NB4 (cell line): ENCODE measurements at regions not wholly inside any gene's neighbourhood (a gene's known extent, or its start where the extent isn't known, plus 50 kb on each side); places are given as distances from the start of the nearest gene placed in this dataset.

Experiments used
- MYC ChIP-seq: IDR thresholded peaks from 2 replicates; pipeline ENCODE4 v1.6.1; 2011; ENCODE audit warnings: low read depth, low read length
- POLR2A ChIP-seq: IDR thresholded peaks from 2 replicates; pipeline ENCODE4 v1.6.1; 2011; ENCODE audit warnings: mild to moderate bottlenecking; ENCODE audit not compliant: insufficient read length; ENCODE audit errors: extremely low read depth
- TF ChIP-seq, protein P1 (sequence below): IDR thresholded peaks from one replicate; pipeline ENCODE4 v1.5.1; 2012; ENCODE audit warnings: low read depth, low read length
- TF ChIP-seq, protein P2 (sequence below): IDR thresholded peaks from 2 replicates; pipeline ENCODE4 v1.6.1; 2011; ENCODE audit warnings: low read depth, low read length

DNA sequence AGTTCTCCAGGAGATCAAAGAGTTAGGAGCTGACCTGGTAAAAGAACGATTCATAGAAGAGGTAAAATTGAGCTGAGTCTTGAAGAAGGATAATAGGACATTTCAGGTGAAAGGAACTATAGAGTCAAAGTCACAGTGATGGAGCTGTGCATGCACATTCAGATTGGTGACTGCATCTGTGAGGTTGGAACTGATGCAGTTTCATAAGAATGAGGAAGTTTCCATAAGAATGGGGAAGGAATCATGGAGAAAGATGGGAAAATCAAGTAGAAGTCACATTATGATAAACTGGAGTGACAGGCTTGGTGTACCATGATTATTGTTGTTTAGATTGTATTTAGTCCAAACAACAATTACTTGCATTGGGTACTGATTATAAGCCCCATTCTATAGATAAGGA, 232.2 kb downstream of the FAM76B start:
- TF ChIP-seq, protein P1, sequence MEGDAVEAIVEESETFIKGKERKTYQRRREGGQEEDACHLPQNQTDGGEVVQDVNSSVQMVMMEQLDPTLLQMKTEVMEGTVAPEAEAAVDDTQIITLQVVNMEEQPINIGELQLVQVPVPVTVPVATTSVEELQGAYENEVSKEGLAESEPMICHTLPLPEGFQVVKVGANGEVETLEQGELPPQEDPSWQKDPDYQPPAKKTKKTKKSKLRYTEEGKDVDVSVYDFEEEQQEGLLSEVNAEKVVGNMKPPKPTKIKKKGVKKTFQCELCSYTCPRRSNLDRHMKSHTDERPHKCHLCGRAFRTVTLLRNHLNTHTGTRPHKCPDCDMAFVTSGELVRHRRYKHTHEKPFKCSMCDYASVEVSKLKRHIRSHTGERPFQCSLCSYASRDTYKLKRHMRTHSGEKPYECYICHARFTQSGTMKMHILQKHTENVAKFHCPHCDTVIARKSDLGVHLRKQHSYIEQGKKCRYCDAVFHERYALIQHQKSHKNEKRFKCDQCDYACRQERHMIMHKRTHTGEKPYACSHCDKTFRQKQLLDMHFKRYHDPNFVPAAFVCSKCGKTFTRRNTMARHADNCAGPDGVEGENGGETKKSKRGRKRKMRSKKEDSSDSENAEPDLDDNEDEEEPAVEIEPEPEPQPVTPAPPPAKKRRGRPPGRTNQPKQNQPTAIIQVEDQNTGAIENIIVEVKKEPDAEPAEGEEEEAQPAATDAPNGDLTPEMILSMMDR, result no peak
- TF ChIP-seq POLR2A, result no peak
- TF ChIP-seq, protein P2, sequence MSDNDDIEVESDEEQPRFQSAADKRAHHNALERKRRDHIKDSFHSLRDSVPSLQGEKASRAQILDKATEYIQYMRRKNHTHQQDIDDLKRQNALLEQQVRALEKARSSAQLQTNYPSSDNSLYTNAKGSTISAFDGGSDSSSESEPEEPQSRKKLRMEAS, result no peak
- no peak for TF ChIP-seq MYC
